ENCODE measurements at regions not wholly inside any gene's neighbourhood (a gene's known extent, or its start where the extent isn't known, plus 50 kb on each side); places are given as distances from the start of the nearest gene placed in this dataset.
"Not testable (repeated sequence)": the region's sequence is repeated elsewhere in the genome, so short reads cannot be mapped to it uniquely, and the experiment has no call there.

DNA sequence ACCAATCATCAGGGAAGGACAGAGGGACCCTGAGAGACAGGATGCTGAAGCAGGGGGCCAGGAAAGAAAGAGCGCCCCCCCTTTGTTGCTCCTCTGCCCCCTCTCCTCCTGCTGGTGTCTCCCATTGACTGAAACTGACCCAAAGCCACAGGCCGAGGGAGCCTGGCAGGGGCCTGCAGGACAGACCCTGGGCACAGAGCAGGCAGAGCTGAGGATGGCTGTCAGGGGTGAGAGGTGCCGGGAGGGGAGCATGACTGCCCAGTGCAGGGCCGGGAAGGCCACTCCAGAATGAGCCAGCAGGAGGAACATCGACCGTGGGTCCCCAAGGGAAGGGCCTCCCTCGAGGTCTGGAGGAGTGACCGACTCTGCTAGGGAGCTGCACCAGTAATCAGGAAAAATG, 427.8 kb downstream of the PREX1 start:
- DNase-seq: no peak

DNA sequence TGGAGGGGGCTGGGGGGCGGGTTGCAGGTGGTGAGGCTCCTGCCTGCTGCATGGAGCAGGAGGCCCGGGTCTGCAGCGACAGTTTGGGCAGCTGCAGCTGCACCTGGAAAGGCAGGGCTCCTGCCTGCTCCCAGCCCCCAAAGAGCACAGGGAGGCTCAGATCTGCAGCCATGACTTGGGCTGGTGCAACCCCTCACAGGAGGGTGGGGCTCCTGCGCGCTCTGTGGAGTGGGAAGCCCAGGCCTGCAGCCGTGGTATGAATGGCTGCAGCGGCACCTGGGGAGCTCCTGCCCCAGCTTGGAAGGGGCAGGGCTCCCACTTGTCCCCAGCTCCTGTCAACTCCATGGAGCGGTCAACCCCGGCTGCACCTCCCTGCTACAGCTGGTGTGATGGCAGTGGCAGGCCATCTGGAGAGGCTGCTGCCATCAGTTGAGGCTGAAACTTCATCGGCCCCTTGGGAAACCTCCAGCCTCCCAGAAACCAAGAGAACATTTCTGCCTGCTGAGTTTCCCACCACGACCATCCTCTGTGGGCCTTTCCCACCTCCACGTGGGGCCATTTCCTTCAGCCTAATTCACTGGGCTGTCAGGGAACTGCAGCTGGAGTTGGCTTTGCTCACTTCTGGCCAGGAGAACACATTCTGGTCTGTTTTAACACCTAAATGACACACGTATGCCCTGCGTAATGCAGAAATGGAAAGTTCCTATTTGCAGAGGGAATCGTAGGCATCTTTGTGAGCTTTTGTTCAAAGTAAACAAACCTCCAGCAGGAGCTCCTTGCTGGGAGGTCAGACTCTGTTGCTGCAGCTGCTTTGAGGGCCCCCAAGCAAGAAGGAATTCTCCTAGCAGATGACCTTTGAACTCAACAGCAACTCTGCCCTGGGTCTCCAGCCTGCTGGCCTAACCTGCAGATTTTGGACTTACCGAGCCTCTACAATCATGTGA, 429.0 kb downstream of the PREX1 start:
- DNase-seq: no peak

DNA sequence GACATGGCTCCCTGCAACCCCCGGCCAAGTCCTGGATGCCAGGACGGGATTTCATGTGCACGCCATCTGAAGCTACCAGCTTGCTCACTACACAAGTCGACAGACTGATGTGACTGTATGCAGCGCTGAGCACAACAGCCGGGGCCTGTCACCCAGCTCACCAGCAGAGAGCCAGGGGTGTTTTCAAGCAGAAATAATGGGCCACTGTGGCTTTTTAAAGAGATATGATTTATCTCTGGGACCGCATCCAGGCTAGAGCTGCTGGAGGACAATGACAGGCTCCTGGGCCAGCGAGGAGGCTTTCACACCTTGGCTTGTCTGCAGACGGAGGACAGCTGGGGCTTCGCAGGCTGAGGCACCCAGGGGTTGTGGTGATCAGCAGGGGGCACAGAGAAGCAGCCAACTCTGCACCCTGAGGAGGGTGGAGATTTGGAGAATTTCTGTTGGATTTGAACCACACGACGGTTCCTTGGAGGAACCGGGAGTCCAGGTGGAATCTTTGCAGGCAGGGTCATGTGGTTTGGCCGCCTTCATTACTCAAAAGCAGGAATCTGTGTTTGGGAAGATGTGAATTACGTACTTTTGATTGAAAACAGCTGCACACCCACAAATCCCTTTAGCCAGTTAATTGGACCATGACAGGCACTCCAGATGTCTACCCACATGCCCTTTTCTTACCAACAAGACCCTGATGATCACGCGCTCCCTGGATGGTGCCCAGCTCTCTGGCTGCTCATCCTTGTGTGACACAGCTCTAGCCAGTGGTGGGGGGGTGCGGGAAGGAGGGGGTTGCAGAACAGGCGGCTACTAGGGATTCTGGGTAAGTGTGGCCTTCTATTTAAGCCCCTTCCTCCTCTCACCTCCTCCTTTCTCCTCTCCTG, 430.6 kb downstream of the PREX1 start:
- not testable (repeated sequence) for DNase-seq

GRCh38 chr20:48395816-48396546, 431.8 kb downstream of the PREX1 start:
- DNase-seq: no peak

DNA sequence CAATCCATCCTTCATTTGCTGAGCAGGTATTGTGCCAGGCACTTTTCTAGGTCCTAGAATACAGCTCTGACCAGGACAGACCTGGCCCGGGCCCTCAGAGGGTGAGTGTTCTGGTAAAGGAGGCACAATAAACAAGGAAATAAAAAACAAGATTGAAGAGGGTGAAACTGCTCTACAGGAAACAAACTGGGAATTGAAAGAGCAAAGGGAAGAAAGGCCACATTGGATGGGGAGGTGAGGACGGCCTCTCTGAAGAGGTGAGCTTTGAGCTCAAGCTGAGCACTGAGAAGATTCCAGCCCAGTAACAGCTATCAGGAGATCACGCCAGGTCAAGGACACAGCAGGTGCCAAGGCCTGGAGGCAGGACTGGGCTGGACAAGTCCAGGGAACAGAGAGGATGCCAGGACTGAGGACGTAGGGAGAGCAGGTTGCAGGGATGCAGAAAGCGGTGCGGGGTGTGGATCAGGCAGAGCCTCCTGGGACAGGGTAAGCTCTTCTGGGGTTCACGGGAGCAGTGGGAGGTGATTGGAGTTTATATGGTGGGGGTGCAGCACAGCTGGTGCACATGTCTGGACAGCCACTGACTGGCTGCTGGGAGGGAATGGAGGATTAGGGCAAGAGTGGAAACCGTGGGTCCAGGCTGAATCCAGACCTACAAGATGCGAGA, 433.3 kb downstream of the PREX1 start:
- no peak for DNase-seq

DNA sequence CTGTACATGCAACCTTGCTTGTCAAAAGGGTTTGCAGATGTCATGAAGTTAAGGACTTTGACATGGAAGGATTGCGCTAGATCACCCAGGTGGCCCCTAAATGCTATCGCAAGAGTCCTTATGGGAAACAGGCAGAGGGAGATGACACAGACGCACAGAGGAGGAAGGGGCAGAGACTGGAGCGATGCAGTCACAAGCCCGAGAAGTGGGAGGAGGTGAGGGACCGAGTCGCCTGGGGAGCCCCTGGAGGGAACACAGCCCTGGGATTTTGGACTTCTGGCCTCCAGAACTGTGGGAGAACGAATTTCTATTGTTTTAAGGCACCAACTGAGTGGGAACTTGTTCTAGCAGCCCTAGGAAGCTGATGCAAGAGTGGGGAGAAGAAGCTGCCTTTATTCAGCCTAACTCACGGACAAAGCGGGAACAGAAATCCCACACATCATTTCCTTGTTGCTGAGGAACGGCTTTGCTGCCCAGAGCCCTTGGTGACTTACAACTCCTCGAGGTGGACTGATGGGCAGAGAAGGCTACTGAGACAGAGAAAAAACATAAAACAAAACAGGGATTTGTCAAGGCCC, 434.0 kb downstream of the PREX1 start:
- no peak for DNase-seq

DNA sequence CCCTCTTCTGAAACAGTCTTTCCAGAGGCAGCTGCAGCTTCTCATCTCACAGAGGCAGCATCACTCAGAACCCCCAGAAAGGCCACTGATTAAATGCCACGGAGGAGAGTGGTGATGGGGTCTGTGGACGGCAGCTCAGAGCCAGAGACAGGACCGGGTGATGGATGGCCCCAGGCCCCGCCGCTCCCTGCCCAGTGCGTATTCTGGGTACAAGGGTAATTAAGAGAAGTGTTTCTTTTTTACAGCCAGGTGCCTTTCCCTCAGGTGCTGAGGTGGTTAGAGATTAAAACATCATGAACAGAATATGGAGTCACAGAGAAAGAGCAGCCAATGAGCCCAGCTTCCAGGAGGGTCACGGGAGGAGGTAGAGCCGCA, 434.5 kb downstream of the PREX1 start:
- no peak for DNase-seq

- DNase-seq: no peak
These were observed 435.1 kb downstream of the PREX1 start for GRCh38 chr20:48392407-48393310.

GRCh38 chr20:48390981-48391380, 436.8 kb downstream of the PREX1 start:
- no peak for DNase-seq

GRCh38 chr20:48387675-48388074, 440.1 kb downstream of the PREX1 start:
- no peak for DNase-seq

DNA sequence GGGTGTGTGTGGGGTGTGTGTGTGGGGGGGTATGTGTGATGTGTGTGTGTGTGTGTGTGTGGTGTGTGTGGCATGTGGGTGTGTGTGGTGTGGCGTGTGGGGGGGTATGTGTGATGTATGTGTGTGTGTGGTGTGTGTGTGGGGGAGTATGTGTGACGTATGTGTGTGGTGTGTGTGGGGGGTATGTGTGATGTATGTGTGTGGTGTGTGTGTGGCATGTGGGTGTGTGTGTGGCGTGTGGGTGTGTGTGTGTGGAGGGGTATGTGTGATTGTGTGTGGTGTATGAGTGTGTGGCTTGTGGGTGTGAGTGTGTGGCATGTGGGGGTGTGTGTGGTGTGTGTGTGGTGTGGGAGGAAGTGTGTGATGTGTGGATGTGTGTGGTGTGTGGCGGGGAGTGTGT, 442.3 kb downstream of the PREX1 start:
- DNase-seq: no peak

- no peak for DNase-seq
These were observed 442.7 kb downstream of the PREX1 start for GRCh38 chr20:48385114-48385513.

DNA sequence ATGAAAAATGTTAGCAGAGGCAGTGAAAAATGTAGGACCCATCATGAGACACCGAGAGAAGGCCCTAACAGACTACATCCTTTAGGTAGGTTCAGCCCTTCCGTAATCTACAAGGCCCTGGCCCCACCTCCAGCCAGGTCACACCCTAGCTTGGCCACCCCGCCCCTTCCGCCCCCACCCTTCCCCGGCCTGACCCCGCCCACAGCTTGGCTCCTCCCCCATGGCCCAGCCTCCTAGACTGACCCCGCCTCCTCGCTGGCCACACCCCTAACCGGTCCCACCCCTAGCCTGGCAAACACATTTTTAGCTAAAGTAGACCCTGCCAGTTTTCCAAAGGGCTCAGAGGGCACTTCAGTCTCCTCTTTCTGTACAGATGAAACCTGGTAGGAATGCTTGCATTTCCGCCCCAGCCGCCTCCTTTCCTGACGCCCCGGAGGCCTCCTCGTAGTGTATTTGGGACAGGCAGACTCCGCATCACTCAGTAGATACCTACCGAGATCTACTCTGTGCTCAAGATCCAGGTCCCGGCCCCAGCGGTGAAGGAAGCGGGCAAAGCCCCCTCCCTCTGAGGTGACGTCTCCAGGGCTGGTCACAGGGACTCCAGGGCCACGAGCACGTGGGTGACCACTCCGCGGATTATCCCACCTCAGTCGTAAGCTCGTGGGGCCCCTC, 443.5 kb downstream of the PREX1 start:
- DNase-seq: peak in 2 of 3 donors; percentile 34 to 41

- DNase-seq: no peak
These were observed 444.5 kb downstream of the PREX1 start for GRCh38 chr20:48383252-48383651.

- DNase-seq: no peak
These were observed 445.5 kb downstream of the PREX1 start for GRCh38 chr20:48382304-48382703.

GRCh38 chr20:48381353-48382120, 446.3 kb downstream of the PREX1 start:
- no peak for DNase-seq

DNA sequence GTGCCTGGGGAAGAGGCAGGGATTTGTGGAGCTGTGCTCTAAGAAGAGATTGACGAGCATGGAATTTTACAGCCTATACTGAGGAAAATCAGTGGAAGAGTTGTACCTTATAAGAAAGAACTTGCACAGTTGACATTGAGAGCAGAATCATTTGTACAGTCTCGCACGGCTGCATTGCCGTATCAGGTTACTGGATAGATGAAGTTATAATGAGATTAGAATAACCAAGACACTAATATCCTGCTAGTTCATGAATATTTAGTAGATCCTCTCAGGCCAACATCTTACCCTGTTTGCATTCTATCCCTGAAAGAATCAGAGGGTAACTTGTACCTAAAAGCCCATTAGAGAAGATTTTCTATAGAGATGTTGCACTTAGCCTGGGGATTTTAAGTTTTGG, 447.1 kb downstream of the PREX1 start:
- DNase-seq: no peak

DNA sequence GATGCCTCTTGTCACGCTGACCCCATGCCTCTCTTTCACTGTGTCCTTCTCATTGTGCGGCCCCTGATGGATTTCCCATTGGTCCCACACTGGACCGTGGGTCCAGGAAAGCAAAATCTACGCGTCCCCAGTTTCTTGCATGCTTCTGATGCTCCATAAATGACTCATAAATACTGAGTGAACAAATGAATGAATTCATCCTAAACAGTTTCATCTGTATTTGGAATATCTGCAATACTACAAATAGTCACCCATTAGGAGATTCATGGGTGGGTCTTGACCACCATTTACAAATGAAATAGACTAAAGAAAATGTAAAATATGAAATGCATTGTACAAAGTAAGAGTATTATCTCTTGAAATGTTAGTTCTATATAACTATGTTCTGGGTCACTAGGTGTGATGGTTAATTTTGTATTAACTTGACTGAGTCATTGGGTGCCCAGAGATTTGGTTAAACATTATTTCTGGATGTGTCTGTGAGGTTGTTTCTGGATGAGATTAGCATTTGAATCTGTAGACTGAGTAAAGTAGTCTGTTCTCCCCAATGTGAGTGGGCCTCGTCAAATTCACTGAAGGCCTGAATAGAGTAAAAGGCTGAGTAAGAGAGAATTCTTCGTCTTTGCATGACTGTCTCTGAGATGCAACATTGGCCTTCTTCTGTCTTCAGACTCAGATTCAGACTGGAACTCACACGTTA, 448.7 kb downstream of the PREX1 start:
- DNase-seq: no peak

- no peak for DNase-seq
These were observed 449.9 kb downstream of the PREX1 start for GRCh38 chr20:48377940-48378339.

Measured in suppressor macrophage treated with lipopolysaccharide for 1 hour (primary cell).